A673 (cell line): ENCODE measurements at regions not wholly inside any gene's neighbourhood (a gene's known extent, or its start where the extent isn't known, plus 50 kb on each side); places are given as distances from the start of the nearest gene placed in this dataset.

Experiments used
- BruUV-seq: library from RNA; stranded (reverse); fragments of 400-500 nt; replicated peaks from 2 replicates; lab custom pipeline; 2021; lab: Mats Ljungman, UMichigan
- CTCF ChIA-PET: fragments of 300-600 bp; sonication (Branson Sonifier 250); formaldehyde crosslinking; loops from one replicate; lab custom pipeline; 2022; ENCODE audit warnings: antibody characterized with exemption; lab: Charles Lee
- POLR2A ChIA-PET: fragments of 300-600 bp; sonication (Branson Sonifier 250); formaldehyde crosslinking; loops from one replicate; lab custom pipeline; 2022; ENCODE audit warnings: antibody characterized with exemption; ENCODE audit not compliant: low non-redundant PET; lab: Charles Lee
- DNase-seq: peaks from one replicate; pipeline ENCODE4 v3.0.0-alpha.2; 2015; ENCODE audit warnings: low spot score
- H3K27ac ChIP-seq: fragments of 200-600 bp; sonication (generic); 2 replicates; pipeline ENCODE4 v1.5.1; 2016; ENCODE audit warnings: mixed run types, low read depth, mild to moderate bottlenecking, mixed read lengths, antibody characterized with exemption, low read length; ENCODE audit not compliant: poor library complexity, severe bottlenecking
- H3K27me3 ChIP-seq: fragments of 200-600 bp; sonication (generic); replicated peaks from 2 replicates; pipeline ENCODE4 v1.6.1; 2017; ENCODE audit warnings: mixed run types, low read depth, mild to moderate bottlenecking, mixed read lengths, antibody characterized with exemption, low read length; ENCODE audit not compliant: insufficient read depth, poor library complexity
- H3K36me3 ChIP-seq: fragments of 200-600 bp; sonication (generic); 2 replicates; pipeline ENCODE4 v1.6.1; 2016; ENCODE audit warnings: mixed run types, mild to moderate bottlenecking, mixed read lengths, antibody characterized with exemption, low read length; ENCODE audit not compliant: insufficient read depth, poor library complexity, severe bottlenecking
- H3K4me1 ChIP-seq: fragments of 200-600 bp; sonication (generic); 2 replicates; pipeline ENCODE4 v1.6.1; 2017; ENCODE audit warnings: mixed run types, mild to moderate bottlenecking, mixed read lengths, antibody characterized with exemption, low read length; ENCODE audit not compliant: insufficient read depth, poor library complexity, severe bottlenecking
- H3K4me3 ChIP-seq: fragments of 200-600 bp; sonication (generic); 2 replicates; pipeline ENCODE4 v1.5.1; 2016; ENCODE audit warnings: low read depth, mixed run types, mild to moderate bottlenecking, mixed read lengths, low read length; ENCODE audit not compliant: poor library complexity, severe bottlenecking
- H3K9me3 ChIP-seq: fragments of 200-600 bp; sonication (generic); 2 replicates; pipeline ENCODE4 v1.6.1; 2016; ENCODE audit warnings: mixed run types, low read depth, mild to moderate bottlenecking, mixed read lengths, antibody characterized with exemption, low read length; ENCODE audit not compliant: poor library complexity, severe bottlenecking
- CTCF ChIP-seq: fragments of 300-800, 200-600 bp; sonication (generic); conservative IDR thresholded peaks from 2 replicates; pipeline ENCODE4 v1.5.1; 2017; ENCODE audit warnings: low read depth, mild to moderate bottlenecking, antibody characterized with exemption, low read length, moderate library complexity, mixed read lengths
- EZH2 ChIP-seq: fragments of 200-600 bp; sonication (generic); IDR thresholded peaks from 2 replicates; pipeline ENCODE4 v1.6.1; 2017; ENCODE audit warnings: borderline replicate concordance, low read depth, mild to moderate bottlenecking, mixed read lengths, antibody characterized with exemption, low read length; ENCODE audit not compliant: poor library complexity, severe bottlenecking
- intact Hi-C: fragments of 100-400 bp; cut with micrococcal nuclease; formaldehyde crosslinking; loops from one replicate; pipeline ENCODE4 v1.10.0; 2022; ENCODE audit not compliant: unreplicated experiment

GRCh38 chr14:98731286-98731685 is 540.7 kb downstream of the BCL11B start:
- no peak for DNase-seq
- no TSS peak for BruUV-seq
- Histone ChIP-seq H3K4me1 (no peaks in the 10 kb centered on the region), H3K36me3 (no peaks in the 10 kb centered on the region), H3K4me3 (no peak overlapping the region), H3K9me3 (no peaks in the 10 kb centered on the region), H3K27ac (no peak overlapping the region), H3K27me3 (no peaks in the 10 kb centered on the region)
- TF ChIP-seq CTCF (no peak), EZH2 (no peak)
- intact Hi-C loops: no loop called here
- ChIA-PET CTCF (no interaction called here), POLR2A (no interaction called here)

- no TSS peak for BruUV-seq
- intact Hi-C loops: no loop called here
- no peaks in the 10 kb centered on the region for H3K27me3 ChIP-seq
- ChIA-PET POLR2A (no interaction called here), CTCF (no interaction called here)
- H3K9me3 ChIP-seq: no peaks in the 10 kb centered on the region
- no peak for TF ChIP-seq EZH2
- no peak for TF ChIP-seq CTCF
- H3K27ac ChIP-seq: no peak overlapping the region
- no peaks in the 10 kb centered on the region for H3K4me1 ChIP-seq
- H3K36me3 ChIP-seq: no peaks in the 10 kb centered on the region
- H3K4me3 ChIP-seq: no peak overlapping the region
- DNase-seq: no peak
Observed at GRCh38 chr14:98731701-98732100, 540.3 kb downstream of the BCL11B start.

GRCh38 chr14:98733536-98733935 is 538.5 kb downstream of the BCL11B start:
- no peaks in the 10 kb centered on the region for H3K4me1 ChIP-seq
- no TSS peak for BruUV-seq
- POLR2A ChIA-PET: no interaction called here
- no peak for DNase-seq
- intact Hi-C loops: no loop called here
- H3K27me3 ChIP-seq: no peaks in the 10 kb centered on the region
- CTCF ChIA-PET: no interaction called here
- no peak overlapping the region for H3K4me3 ChIP-seq
- no peak overlapping the region for H3K27ac ChIP-seq
- no peak for TF ChIP-seq CTCF
- H3K36me3 ChIP-seq: no peaks in the 10 kb centered on the region
- no peaks in the 10 kb centered on the region for H3K9me3 ChIP-seq
